Embryonic facial prominence (tissue), 1 donor: ENCODE measurements at regions not wholly inside any gene's neighbourhood (a gene's known extent, or its start where the extent isn't known, plus 50 kb on each side); places are given as distances from the start of the nearest gene placed in this dataset.

Experiments used
- DNase-seq: peaks from one replicate; pipeline ENCODE4 v3.0.0-alpha.2; 2016; ENCODE audit errors: extremely low spot score

DNA sequence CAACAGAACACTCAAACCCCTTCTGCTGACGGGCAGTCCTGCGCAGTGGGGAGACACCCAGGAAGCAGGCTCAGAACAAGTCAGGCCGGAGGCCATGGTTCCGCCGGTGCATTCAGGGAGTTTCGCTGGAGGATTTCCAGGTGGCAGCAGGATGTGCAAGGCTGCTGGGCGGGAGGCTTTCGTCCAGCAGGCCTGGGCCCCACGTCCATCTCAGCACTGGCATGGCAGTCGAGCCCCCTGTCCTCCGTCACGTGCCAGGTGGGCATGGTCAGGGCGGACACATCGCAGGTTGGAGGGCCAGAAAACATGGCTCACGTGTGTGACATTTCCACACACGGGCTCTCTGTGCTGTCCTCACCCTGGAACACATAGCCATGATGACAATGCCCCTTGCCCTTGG lies 299.9 kb upstream of the IRX2 start:
- DNase-seq = no peak

DNA sequence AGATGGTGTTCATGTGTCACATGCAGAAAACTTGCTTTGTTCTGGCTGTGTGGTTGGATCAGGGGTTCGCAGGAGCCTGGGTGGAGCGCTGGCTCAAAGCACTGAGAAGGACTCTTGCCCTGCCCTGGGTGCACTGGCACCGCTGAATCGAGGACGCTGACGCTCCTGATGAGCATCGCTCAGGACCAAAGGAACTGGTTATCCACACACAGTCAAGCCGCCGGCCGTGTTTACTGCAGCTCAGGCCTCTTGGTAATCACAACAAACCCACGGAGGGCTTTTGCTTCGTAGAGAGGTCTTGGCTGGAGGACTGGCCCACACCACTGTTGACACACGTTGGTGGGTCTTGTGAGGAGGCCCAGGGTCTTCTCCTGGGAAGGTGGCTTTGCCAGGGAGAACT lies 299.4 kb upstream of the IRX2 start:
- no peak for DNase-seq

GRCh38 chr5:3049261-3049660 lies 297.8 kb upstream of the IRX2 start:
- DNase-seq = no peak

- DNase-seq = no peak
These were observed 295.8 kb upstream of the IRX2 start for GRCh38 chr5:3047212-3047774.

- DNase-seq = no peak
These were observed 292.1 kb upstream of the IRX2 start for GRCh38 chr5:3043600-3043999.

GRCh38 chr5:3041001-3041400 lies 289.5 kb upstream of the IRX2 start:
- DNase-seq = no peak

DNA sequence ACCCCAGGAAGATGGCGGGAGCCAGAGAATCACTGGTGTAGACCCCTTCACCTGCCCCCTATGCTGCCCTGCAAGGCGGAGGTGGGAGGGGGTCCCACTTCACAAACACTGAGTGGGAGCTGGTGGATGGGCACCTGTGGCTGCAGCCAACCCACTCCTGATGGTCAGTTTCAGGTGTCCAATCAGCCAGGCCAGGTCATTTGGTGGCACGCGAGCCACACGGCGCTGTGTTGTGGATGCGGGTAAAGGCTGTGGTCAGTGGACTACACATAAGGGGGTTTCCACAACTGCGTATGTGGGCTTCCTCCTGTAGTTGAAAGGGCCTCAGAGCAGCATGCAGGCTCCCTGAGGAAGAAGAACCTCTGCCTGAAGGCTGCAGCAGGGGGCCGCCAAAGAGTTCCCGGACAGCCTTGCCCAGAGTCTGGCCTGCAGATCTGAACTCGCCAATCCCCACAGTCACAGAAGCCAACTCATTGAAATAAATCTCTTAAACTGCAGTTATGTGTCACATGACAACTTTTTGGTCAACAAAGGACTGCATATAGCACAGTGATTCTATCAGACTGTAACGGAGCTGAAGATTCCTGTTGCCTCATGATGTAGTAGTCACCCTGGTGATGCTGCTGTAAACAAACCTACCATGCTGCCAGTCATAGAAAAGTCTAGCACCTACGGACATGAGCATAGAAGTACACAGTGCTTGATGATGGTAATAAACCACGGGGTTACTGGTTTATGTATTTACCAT lies 284.7 kb upstream of the IRX2 start:
- DNase-seq = no peak

GRCh38 chr5:3035452-3035851 lies 284.0 kb upstream of the IRX2 start:
- no peak for DNase-seq

- DNase-seq = no peak
These were observed 283.4 kb upstream of the IRX2 start for GRCh38 chr5:3034881-3035280.

DNA sequence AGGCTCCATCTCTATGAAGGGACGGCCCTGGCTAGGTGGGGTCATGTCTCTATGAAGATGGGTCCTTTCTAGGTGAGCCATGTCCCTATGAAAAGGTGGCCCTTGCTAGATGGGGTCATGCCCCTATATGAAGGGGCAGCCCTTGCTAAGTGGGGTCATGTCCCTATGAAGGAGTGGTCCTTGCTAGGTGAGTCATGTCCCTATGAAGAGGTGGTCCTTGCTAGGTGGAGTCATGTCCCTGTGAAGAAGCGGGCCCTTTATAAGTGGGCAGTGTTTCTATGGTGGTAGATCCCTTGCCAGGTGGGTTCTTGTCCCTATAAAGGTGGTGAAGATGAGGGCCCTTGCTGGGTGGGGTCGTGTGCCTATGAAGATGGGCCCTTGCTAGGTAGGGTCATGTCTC lies 283.0 kb upstream of the IRX2 start:
- no peak for DNase-seq

GRCh38 chr5:3033033-3033755 lies 281.7 kb upstream of the IRX2 start:
- DNase-seq = no peak

GRCh38 chr5:3032513-3032912 lies 281.0 kb upstream of the IRX2 start:
- no peak for DNase-seq

DNA sequence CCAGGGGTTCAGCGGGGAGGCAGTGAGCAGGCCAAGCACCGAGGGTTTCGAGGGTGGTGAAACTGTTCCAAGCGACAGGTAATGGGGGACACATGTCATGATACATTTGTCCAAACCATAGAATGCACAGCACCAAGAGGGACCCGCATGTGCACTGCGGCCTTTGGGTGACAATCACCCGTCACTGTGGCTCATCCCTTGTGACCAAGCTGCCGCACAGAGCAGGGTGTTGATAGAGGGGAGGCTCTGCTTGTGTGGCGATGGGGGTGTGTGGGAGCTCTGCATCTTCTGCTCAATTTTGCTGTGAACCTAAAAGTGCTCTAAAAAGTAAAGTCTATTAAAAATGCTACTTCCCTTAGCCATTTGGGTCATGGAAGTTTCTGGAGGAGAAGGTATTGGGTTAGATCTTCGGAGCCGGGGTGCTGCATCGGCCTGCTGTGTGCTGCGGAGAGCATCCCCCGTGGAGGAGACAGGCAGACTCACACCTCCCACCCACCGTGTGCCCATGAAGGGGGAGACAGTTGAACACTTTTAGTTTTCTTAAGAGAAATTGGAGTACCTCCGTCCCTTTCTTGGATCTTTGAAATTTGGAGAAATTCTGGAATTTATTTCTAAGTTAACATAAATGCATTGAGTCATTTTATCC lies 280.4 kb upstream of the IRX2 start:
- no peak for DNase-seq

- no peak for DNase-seq
These were observed 279.2 kb upstream of the IRX2 start for GRCh38 chr5:3030511-3031165.

- no peak for DNase-seq
These were observed 277.9 kb upstream of the IRX2 start for GRCh38 chr5:3029396-3029795.

DNA sequence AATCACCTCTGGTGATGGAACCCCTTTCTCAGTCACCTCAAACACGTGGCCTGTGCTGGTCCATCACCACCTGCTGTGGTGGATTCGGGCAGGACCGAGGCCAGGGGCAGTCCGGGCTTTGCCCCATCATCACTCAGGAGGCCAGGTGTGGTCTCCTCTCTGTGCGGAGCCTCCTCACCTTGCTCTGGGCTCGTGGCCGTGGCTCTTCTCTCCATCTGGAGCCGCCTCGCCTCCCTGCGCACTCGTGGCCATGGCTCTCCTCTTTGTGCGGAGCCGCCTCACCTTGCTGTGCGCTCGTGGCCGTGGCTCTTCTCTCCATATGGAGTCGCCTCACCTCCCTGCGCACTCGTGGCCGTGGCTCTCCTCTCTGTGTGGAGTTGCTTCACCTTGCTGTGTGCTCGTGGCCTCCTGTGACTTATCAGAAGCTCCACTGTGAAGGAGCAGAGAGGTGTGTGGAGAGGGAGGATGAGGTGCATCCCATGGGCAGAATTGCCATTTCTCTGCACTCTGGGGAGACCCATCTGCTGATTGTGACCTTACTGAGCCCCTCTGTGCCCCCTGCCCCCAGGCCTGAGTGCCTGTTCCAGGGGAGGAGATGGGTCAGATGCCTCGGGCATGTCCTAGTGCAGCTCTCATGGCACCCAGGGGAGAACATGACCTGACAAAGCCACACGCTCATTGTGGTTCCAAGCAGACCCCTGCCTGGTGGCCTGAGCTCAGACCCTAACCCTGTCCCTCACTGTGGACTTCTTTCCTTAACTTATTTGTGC lies 276.6 kb upstream of the IRX2 start:
- DNase-seq = no peak

GRCh38 chr5:3027185-3027865 lies 275.8 kb upstream of the IRX2 start:
- DNase-seq = no peak

DNA sequence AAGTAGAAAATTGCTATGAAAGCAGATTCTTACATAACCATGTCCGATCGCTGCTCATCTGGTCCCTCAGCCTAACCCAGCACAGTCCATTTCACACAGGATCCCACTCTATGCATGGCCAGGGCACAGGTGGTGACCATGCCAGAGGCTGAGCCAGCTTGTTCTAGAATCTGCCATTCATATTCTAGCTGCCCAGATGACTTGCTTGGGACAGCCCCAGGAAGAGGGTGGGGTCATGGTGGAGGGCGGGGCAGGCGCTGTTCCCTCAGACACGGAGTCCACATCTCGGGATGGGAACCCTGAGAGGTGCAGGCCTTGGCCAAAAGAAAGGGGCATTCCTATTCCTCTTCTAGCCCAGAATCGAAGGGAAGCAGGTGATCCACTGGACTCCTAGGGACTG lies 275.2 kb upstream of the IRX2 start:
- no peak for DNase-seq

GRCh38 chr5:3026099-3026498 lies 274.6 kb upstream of the IRX2 start:
- no peak for DNase-seq

DNA sequence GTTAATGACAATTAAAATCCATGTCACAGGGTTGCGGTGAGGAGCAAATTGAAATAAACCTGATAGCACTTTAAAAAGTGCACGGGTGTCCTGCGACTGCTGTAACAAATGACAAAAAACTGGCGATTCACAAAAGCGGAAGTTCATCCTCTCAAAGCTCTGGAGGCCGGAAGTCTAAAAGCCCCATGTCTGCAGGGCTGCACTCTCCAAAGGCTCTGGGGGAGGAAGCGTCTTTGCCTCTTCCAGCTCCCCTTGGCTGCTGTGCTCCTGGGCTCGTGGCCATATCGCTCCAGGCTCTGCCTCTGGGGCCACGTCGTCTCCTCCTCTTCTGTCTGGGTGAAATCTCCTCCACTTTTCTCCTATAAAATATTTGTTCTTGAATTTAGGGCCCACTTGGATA lies 273.9 kb upstream of the IRX2 start:
- DNase-seq = no peak

GRCh38 chr5:3024976-3025375 lies 273.5 kb upstream of the IRX2 start:
- DNase-seq = no peak
